AML-193 (cell line): ENCODE measurements at regions not wholly inside any gene's neighbourhood (a gene's known extent, or its start where the extent isn't known, plus 50 kb on each side); places are given as distances from the start of the nearest gene placed in this dataset.

Experiments used
- DNase-seq, 2 experiments: peaks; one replicate each; lab custom pipeline; 2025; lab: John Stamatoyannopoulos, UW

GRCh38 chr2:6203291-6203959, 511.2 kb downstream of the SOX11 start:
- DNase-seq: no peak

- no peak for DNase-seq
These were observed 514.7 kb downstream of the SOX11 start for GRCh38 chr2:6206882-6207281.

GRCh38 chr2:6211236-6211635, 519.1 kb downstream of the SOX11 start:
- no peak for DNase-seq

GRCh38 chr2:6212491-6212890, 520.3 kb downstream of the SOX11 start:
- DNase-seq: no peak

- DNase-seq: no peak
These were observed 521.0 kb downstream of the SOX11 start for GRCh38 chr2:6213056-6213780.

GRCh38 chr2:6214471-6214870, 522.3 kb downstream of the SOX11 start:
- no peak for DNase-seq

- no peak for DNase-seq
These were observed 522.9 kb downstream of the SOX11 start for GRCh38 chr2:6215053-6215452.

GRCh38 chr2:6216234-6216633, 524.0 kb downstream of the SOX11 start:
- no peak for DNase-seq

GRCh38 chr2:6218926-6219325, 526.7 kb downstream of the SOX11 start:
- no peak for DNase-seq

GRCh38 chr2:6219906-6220305, 527.7 kb downstream of the SOX11 start:
- DNase-seq: no peak

- DNase-seq: no peak
These were observed 530.1 kb downstream of the SOX11 start for GRCh38 chr2:6222296-6222695.

- no peak for DNase-seq
These were observed 532.1 kb downstream of the SOX11 start for GRCh38 chr2:6224267-6224666.

- no peak for DNase-seq
These were observed 536.1 kb downstream of the SOX11 start for GRCh38 chr2:6228251-6228650.

- DNase-seq: no peak
These were observed 539.0 kb downstream of the SOX11 start for GRCh38 chr2:6231166-6231565.

- DNase-seq: no peak
These were observed 541.8 kb downstream of the SOX11 start for GRCh38 chr2:6233993-6234392.

- no peak for DNase-seq
These were observed 542.5 kb downstream of the SOX11 start for GRCh38 chr2:6234702-6235101.

- no peak for DNase-seq
These were observed 544.1 kb downstream of the SOX11 start for GRCh38 chr2:6236317-6236716.

- no peak for DNase-seq
These were observed 545.0 kb downstream of the SOX11 start for GRCh38 chr2:6237039-6237660.

GRCh38 chr2:6249557-6249956, 557.4 kb downstream of the SOX11 start:
- no peak for DNase-seq

- no peak for DNase-seq
These were observed 562.3 kb downstream of the SOX11 start for GRCh38 chr2:6254441-6254840.

- no peak for DNase-seq
These were observed 572.0 kb downstream of the SOX11 start for GRCh38 chr2:6264198-6264597.

- DNase-seq: no peak
These were observed 584.2 kb downstream of the CMPK2 start for GRCh38 chr2:6281524-6281923.

- no peak for DNase-seq
These were observed 582.4 kb downstream of the CMPK2 start for GRCh38 chr2:6283259-6283658.
